ENCODE measurements at regions not wholly inside any gene's neighbourhood (a gene's known extent, or its start where the extent isn't known, plus 50 kb on each side); places are given as distances from the start of the nearest gene placed in this dataset.

DNA sequence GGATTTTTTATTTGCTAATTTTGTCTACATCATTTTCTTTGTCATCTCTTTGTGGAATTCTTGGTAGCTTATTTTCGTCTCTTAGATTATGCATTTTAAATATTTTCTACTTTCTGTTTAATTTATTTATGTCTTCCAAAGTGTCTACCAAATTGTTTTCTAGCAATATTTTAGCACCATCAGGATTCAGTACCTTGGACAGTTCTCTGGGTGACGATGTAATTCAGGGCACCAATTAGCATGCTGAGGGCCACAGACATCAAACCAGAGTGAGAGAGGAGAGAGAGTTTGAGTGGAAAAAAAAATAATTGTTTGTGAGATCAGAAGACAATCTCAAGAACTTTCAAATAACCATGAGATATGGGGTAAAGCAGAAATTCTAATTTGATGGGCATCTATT, 169.8 kb upstream of the CXADR start:
- TF ChIP-seq, protein P1, sequence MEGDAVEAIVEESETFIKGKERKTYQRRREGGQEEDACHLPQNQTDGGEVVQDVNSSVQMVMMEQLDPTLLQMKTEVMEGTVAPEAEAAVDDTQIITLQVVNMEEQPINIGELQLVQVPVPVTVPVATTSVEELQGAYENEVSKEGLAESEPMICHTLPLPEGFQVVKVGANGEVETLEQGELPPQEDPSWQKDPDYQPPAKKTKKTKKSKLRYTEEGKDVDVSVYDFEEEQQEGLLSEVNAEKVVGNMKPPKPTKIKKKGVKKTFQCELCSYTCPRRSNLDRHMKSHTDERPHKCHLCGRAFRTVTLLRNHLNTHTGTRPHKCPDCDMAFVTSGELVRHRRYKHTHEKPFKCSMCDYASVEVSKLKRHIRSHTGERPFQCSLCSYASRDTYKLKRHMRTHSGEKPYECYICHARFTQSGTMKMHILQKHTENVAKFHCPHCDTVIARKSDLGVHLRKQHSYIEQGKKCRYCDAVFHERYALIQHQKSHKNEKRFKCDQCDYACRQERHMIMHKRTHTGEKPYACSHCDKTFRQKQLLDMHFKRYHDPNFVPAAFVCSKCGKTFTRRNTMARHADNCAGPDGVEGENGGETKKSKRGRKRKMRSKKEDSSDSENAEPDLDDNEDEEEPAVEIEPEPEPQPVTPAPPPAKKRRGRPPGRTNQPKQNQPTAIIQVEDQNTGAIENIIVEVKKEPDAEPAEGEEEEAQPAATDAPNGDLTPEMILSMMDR (IDR thresholded peaks at IDR 0.05; ENCODE audit: low read depth, low read length, missing control alignments) = no peak
- no peak overlapping the region for H3K4me3 ChIP-seq (ENCODE audit: low read depth, low read length)
- peak; percentile 5 for DNase-seq (ENCODE audit: low read depth)
- in situ Hi-C loops (cut with HindIII; ENCODE audit: low sequenced_read_pairs) = no loop called here

DNA sequence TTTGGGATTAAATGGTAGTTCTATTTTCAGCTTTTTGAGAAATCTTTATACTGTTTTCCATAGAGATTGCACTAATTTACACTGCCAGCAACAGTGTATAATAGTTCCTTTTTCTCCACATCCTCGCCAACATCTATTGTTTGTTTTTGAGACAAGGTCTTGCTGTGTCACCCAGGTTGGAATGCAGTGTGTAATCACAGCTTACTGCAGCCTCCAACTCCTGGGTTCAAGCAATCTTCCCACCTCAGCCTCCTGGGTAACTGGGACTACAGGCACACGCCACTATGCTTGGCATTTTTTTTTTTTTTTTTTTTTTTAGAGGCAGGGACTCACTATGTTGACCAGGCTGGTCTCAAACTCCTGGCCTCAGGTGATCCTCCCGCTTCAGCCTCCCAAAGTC, 164.5 kb upstream of the CXADR start:
- no peak for DNase-seq (ENCODE audit: low read depth)
- TF ChIP-seq, protein P1 (IDR thresholded peaks at IDR 0.05; ENCODE audit: low read depth, low read length, missing control alignments) = no peak
- in situ Hi-C loops (cut with HindIII; ENCODE audit: low sequenced_read_pairs) = no loop called here
- no peak overlapping the region for H3K4me3 ChIP-seq (ENCODE audit: low read depth, low read length)

DNA sequence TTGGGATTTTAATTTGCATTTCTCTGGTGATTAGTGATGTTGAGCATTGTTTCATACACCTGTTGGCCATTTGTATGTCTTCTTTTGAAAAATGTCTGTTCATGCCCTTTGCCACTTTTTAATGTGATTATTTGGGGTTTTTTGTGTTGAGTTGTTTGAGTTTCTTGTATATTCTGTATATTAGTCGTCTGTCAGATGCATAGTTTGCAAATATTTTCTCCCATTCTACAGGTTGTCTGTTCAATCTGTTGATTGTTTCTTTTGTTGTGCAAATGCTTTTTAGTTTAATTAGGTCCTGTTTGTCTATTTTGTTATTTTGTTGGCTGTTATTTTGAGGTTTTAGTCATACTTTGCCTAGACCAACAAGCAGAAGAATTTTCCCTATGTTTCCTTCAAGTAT, 164.0 kb upstream of the CXADR start:
- TF ChIP-seq, protein P1 (IDR thresholded peaks at IDR 0.05; ENCODE audit: low read depth, low read length, missing control alignments) = no peak
- no peak overlapping the region for H3K4me3 ChIP-seq (ENCODE audit: low read depth, low read length)
- no peak for DNase-seq (ENCODE audit: low read depth)
- in situ Hi-C loops (cut with HindIII; ENCODE audit: low sequenced_read_pairs) = no loop called here

DNA sequence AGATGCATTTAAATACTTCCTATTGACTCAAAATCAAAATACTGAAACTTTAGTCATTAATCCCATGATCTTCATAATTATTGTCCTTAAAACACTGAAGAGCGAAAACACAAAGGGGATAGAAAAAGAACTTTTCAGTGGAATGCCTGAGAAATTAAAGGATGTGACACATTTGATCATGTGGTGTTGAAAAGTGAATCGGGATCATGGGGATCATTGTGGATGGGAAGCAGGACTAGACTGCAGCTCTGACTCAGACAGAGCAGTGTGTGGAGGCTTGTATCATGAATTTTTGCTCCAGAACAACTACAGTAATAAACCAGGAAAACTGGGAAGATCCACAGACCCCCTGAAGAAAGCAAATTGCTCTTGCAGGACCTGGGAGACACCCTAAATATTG, 161.1 kb upstream of the CXADR start:
- TF ChIP-seq, protein P1 (IDR thresholded peaks at IDR 0.05; ENCODE audit: low read depth, low read length, missing control alignments) = no peak
- no peak for DNase-seq (ENCODE audit: low read depth)
- in situ Hi-C loops (cut with HindIII; ENCODE audit: low sequenced_read_pairs) = no loop called here
- no peak overlapping the region for H3K4me3 ChIP-seq (ENCODE audit: low read depth, low read length)

DNA sequence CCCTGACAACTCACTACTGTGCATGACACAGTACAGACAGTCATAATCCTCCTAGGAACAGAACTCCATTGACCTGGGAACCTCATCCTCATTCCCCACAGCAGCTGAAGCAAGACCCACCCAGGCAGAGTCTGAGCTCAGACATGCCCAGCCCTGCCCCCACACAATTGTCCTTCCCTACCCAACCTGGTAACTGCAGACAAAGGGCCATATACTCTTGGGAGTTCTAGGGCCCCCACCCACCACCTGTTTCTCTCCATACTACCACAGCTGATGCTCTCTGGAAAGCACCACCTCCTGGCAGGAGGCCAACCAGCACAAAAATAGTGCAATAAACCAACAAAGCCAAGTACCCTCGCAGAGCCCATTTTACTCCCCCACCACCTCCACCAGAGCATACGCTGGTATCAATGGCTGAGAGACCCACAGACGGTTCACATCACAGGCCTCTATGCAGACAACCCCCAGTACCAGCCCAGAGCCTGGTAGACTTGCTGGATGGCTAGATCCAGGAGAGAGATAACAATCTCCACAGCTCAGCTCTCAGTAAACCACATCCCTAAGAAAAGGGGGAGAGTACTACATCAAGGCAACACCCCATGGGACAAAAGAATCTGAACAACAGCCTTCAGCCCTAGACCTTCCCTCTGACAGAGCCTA, 159.7 kb upstream of the CXADR start:
- DNase-seq (ENCODE audit: low read depth) = no peak
- in situ Hi-C loops (cut with HindIII; ENCODE audit: low sequenced_read_pairs) = no loop called here
- H3K4me3 ChIP-seq (ENCODE audit: low read depth, low read length) = no peak overlapping the region
- TF ChIP-seq, protein P1 (IDR thresholded peaks at IDR 0.05; ENCODE audit: low read depth, low read length, missing control alignments) = no peak

DNA sequence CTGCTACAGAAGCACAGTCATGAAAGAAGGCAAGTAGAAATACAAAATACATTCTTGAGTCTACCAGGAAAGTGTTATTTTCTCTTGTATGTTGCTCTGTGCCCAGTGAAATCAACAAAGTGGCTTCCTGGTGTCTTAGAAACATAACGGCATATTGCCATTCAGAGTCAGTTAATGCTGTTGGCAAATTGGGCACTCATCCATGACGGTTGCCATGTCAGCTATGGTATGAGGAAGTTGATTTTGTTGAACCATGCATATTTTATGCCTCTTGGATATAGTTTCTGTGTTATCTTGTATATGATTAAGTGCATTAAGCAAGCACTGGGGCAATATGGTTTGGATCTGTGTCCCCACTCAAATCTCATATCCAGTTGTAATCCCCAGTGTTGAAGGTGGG, 153.1 kb upstream of the CXADR start:
- no peak for DNase-seq (ENCODE audit: low read depth)
- no peak overlapping the region for H3K4me3 ChIP-seq (ENCODE audit: low read depth, low read length)
- in situ Hi-C loops (cut with HindIII; ENCODE audit: low sequenced_read_pairs) = no loop called here
- TF ChIP-seq, protein P1 (IDR thresholded peaks at IDR 0.05; ENCODE audit: low read depth, low read length, missing control alignments) = no peak

All from astrocyte of the cerebellum (primary cell).